K562 (cell line): ENCODE measurements at regions not wholly inside any gene's neighbourhood (a gene's known extent, or its start where the extent isn't known, plus 50 kb on each side); places are given as distances from the start of the nearest gene placed in this dataset.
A peak's percentile ranks its signal among the peaks of the same experiment; 100 is the strongest.

Source experiments
- ATAC-seq: fragments of 200-7000 bp; cut with Tn5 transposase; 3 replicates; pipeline ENCODE4 v1.9.1; 2020; ENCODE audit warnings: moderate library complexity
- BruUV-seq: library from RNA; stranded (reverse); fragments of 400-500 nt; replicated peaks from 2 replicates; lab custom pipeline; 2021; lab: Mats Ljungman, UMichigan
- CTCF ChIA-PET: fragments of 300-600 bp; formaldehyde crosslinking; extraction: SDS; loops from one replicate; lab custom pipeline; 2021; ENCODE audit warnings: low intra/inter-chr PET ratio; lab: Yijun Ruan, JAX
- POLR2A ChIA-PET: fragments of 300-600, 350-650 bp; sonication (Branson Sonifier 250); formaldehyde crosslinking; extraction: SDS; loops from one replicate; lab custom pipeline; 2021; ENCODE audit warnings: antibody characterized with exemption, inconsistent platforms; lab: Yijun Ruan, JAX
- DNase-seq, 4 experiments: peaks; one replicate each; pipeline versions ENCODE4 v3.0.0 to v3.0.0-alpha.2; 2011 to 2018; ENCODE audit warnings: low spot score in 3 of 4, mixed read lengths in 3 of 4; ENCODE audit errors: extremely low read depth in 1 of 4
- FAIRE-seq: peaks from 2 replicates; lab custom pipeline; 2011; peaks lifted over from hg19 to GRCh38; lab: Jason Lieb, UNC
- H2AFZ ChIP-seq: 2 replicates; pipeline ENCODE4 v1.6.0; 2011; ENCODE audit warnings: low read depth, low read length, control low read depth, inconsistent platforms
- H3K27ac ChIP-seq: fragments of 200-600 bp; 3 replicates; pipeline ENCODE4 v1.8.0; 2011; ENCODE audit warnings: low read depth, mild to moderate bottlenecking, control low read depth, inconsistent platforms, low read length, moderate library complexity, mixed read lengths; ENCODE audit errors: extremely low read depth
- H3K27me3 ChIP-seq, 2 experiments: fragments of 300-600 bp in 1 of 2; 2 replicates in 1 of 2; 3 replicates in 1 of 2; pipeline versions ENCODE4 v1.6.0 to v1.8.0; 2011; ENCODE audit warnings: inconsistent platforms in 2 of 2, low read length in 2 of 2, mild to moderate bottlenecking in 1 of 2, mixed read lengths in 1 of 2, moderate library complexity in 1 of 2; ENCODE audit not compliant: control insufficient read depth in 2 of 2, insufficient read depth in 2 of 2
- H3K36me3 ChIP-seq: fragments of 300-600 bp; 3 replicates; pipeline ENCODE4 v1.8.0; 2011; ENCODE audit warnings: mild to moderate bottlenecking, low read length, inconsistent platforms; ENCODE audit not compliant: control insufficient read depth, insufficient read depth
- H3K4me1 ChIP-seq, 2 experiments: fragments of 200-600 bp in 1 of 2; replicated peaks in 1 of 2; 2 replicates in 1 of 2; 3 replicates in 1 of 2; pipeline versions ENCODE4 v1.5.1 to v1.8.0; 2011; ENCODE audit warnings: inconsistent platforms in 2 of 2, low read length in 2 of 2, mild to moderate bottlenecking in 1 of 2, mixed read lengths in 1 of 2, moderate library complexity in 1 of 2; ENCODE audit not compliant: control insufficient read depth in 2 of 2, insufficient read depth in 2 of 2
- H3K4me2 ChIP-seq: 2 replicates; pipeline ENCODE4 v1.6.1; 2011; ENCODE audit warnings: low read length, control low read depth, inconsistent platforms, mixed read lengths; ENCODE audit not compliant: insufficient read depth
- H3K4me3 ChIP-seq: fragments of 200-600 bp; sonication (generic), shearing (Covaris generic); 2 replicates; pipeline ENCODE4 v1.5.1; 2016; ENCODE audit warnings: control low read depth, inconsistent platforms
- H3K79me2 ChIP-seq: fragments of 200-600 bp; 3 replicates; pipeline ENCODE4 v1.8.0; 2011; ENCODE audit warnings: low read length, inconsistent platforms; ENCODE audit not compliant: control insufficient read depth, insufficient read depth
- H3K9ac ChIP-seq, 2 experiments: 2 replicates each; pipeline versions ENCODE4 v1.6.0 to v1.6.1; 2011; ENCODE audit warnings: low read depth in 2 of 2, low read length in 2 of 2, control low read depth in 1 of 2, inconsistent platforms in 1 of 2, mild to moderate bottlenecking in 1 of 2, mixed read lengths in 1 of 2; ENCODE audit not compliant: insufficient read depth in 1 of 2
- H3K9me1 ChIP-seq: one replicate; pipeline ENCODE4 v1.6.0; 2011; ENCODE audit warnings: inconsistent platforms, mild to moderate bottlenecking, low read length, moderate library complexity; ENCODE audit not compliant: control insufficient read depth, insufficient read depth
- H3K9me3 ChIP-seq: replicated peaks from 2 replicates; pipeline ENCODE4 v1.5.1; 2011; ENCODE audit warnings: low read depth, low read length, inconsistent platforms; ENCODE audit not compliant: control insufficient read depth, insufficient read depth
- H4K20me1 ChIP-seq: replicated peaks from 2 replicates; pipeline ENCODE4 v1.6.1; 2011; ENCODE audit warnings: low read length, inconsistent platforms, mixed read lengths; ENCODE audit not compliant: control insufficient read depth, insufficient read depth
- C11orf30 ChIP-seq: fragments of 450-650 bp; IDR thresholded peaks from 2 replicates; pipeline ENCODE4 v1.6.1; 2016; ENCODE audit warnings: low read depth, mild to moderate bottlenecking
- CEBPG ChIP-seq, 3 experiments: fragments of 200-800 bp in 1 of 3; sonication (Bioruptor generic) in 1 of 3; sonication (generic) in 1 of 3; formaldehyde crosslinking in 1 of 3; IDR thresholded peaks in 2 of 3; conservative IDR thresholded peaks in 1 of 3; 2 replicates each; pipeline versions ENCODE4 v1.6.1 to v1.8.0; 2016 to 2022; ENCODE audit warnings: missing compliant biosample characterization in 2 of 3, missing genetic modification characterization in 2 of 3, mild to moderate bottlenecking in 1 of 3, missing genetic modification reagents in 1 of 3
- E4F1 ChIP-seq: fragments of 250-450 bp; sonication (Bioruptor Pico); IDR thresholded peaks from 2 replicates; pipeline ENCODE4 v1.5.0; 2021; ENCODE audit warnings: mild to moderate bottlenecking, borderline replicate concordance
- MAFF ChIP-seq: IDR thresholded peaks from 2 replicates; pipeline ENCODE4 v1.6.1; 2012; ENCODE audit warnings: low read length, improper control_type of control experiment
- MAFK ChIP-seq: IDR thresholded peaks from 2 replicates; pipeline ENCODE4 v1.6.1; 2011; ENCODE audit warnings: low read length, improper control_type of control experiment
- MCM7 ChIP-seq, 2 experiments: fragments of 450-650 bp; IDR thresholded peaks; 2 replicates each; pipeline ENCODE4 v1.6.1; 2016 to 2018
- U2AF1 ChIP-seq: fragments of 200-400 bp; formaldehyde crosslinking; optimal IDR thresholded peaks from 2 replicates; pipeline ENCODE3; 2017; ENCODE audit warnings: mild to moderate bottlenecking, low read depth, low read length, moderate library complexity
- WGBS: fragments of 100-300 bp; shearing (Covaris generic); methylation state at CpG from one replicate; pipeline ENCODE4 v1.1.6; 2016; ENCODE audit warnings: low coverage, mixed read lengths; ENCODE audit not compliant: insufficient coverage; ENCODE audit errors: missing lambda C conversion rate; 5-methylcytosine and 5-hydroxymethylcytosine counted together
- in situ Hi-C: fragments of 300-500 bp; cut with MboI; formaldehyde crosslinking; loops from 4 replicates; pipeline ENCODE4 v1.15.0; 2018; ENCODE audit warnings: inconsistent platforms, mixed read lengths
- intact Hi-C: fragments of 100-400 bp; cut with micrococcal nuclease; formaldehyde crosslinking; loops from 2 replicates; pipeline ENCODE4 v1.14.2; 2022
- TF ChIP-seq, protein P1 (sequence below), 2 experiments: fragments of 450-650 bp; IDR thresholded peaks; 2 replicates each; pipeline ENCODE4 v1.6.1; 2016

- intact Hi-C loops (no loop called here), in situ Hi-C loops (no loop called here)
- CTCF ChIA-PET, result no interaction called here
- WGBS, result 5% methylated on average over 1 of the region's 1 CpG
- Histone ChIP-seq H3K9me1 (no peaks in the 10 kb centered on the region), H3K9me3 (no peaks in the 10 kb centered on the region), H3K4me2 (no peak overlapping the region), H3K4me3 (no peak overlapping the region), H3K79me2 (no peaks in the 10 kb centered on the region), H3K4me1 (no peaks in the 10 kb centered on the region), H3K27ac (no peak overlapping the region), H2AFZ (no peak overlapping the region), H3K9ac (no peak overlapping the region), H3K36me3 (no peaks in the 10 kb centered on the region), H4K20me1 (no peaks in the 10 kb centered on the region), H3K27me3 (no peaks in the 10 kb centered on the region)
- no peak for FAIRE-seq
- no peak for ATAC-seq
- peak; percentile 10; the same call in 1 of the 2 replicates for TF ChIP-seq C11orf30
- no peak for TF ChIP-seq MCM7 (IDR thresholded peaks at IDR 0.05)
- TF ChIP-seq U2AF1, result no peak
- no peak for TF ChIP-seq E4F1
- no peak for TF ChIP-seq CEBPG (CRISPR knock-in tag; IDR thresholded peaks at IDR 0.05)
- no peak for TF ChIP-seq CEBPG (tag; conservative IDR thresholded peaks at IDR 0.05 in 1 of 2, IDR thresholded peaks at IDR 0.05 in 1 of 2)
- peak; percentile 52 for TF ChIP-seq MAFF
- TF ChIP-seq, protein P1, sequence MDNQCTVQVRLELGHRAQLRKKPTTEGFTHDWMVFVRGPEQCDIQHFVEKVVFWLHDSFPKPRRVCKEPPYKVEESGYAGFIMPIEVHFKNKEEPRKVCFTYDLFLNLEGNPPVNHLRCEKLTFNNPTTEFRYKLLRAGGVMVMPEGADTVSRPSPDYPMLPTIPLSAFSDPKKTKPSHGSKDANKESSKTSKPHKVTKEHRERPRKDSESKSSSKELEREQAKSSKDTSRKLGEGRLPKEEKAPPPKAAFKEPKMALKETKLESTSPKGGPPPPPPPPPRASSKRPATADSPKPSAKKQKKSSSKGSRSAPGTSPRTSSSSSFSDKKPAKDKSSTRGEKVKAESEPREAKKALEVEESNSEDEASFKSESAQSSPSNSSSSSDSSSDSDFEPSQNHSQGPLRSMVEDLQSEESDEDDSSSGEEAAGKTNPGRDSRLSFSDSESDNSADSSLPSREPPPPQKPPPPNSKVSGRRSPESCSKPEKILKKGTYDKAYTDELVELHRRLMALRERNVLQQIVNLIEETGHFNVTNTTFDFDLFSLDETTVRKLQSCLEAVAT (IDR thresholded peaks at IDR 0.05), result no peak
- peak; percentile 22; the same call in 1 of the 2 replicates for TF ChIP-seq MAFK
- POLR2A ChIA-PET, result no interaction called here
- DNase-seq, result no peak
- BruUV-seq, result no TSS peak
Measured at GRCh38 chr12:78753058-78753457, 111.5 kb upstream of the SYT1 start.
